Thyroid gland (tissue), 4 donors: ENCODE measurements at regions not wholly inside any gene's neighbourhood (a gene's known extent, or its start where the extent isn't known, plus 50 kb on each side); places are given as distances from the start of the nearest gene placed in this dataset.

ENCODE experiments used
- DNase-seq, 2 donors: peaks; one replicate each; pipeline ENCODE4 v3.0.0-alpha.2; 2019
- H3K27ac ChIP-seq, 3 donors: fragments of 200-600 bp; sonication (generic); 1 replicate in 2 of 3; 2 replicates in 1 of 3; pipeline ENCODE4 v1.5.1; 2016 to 2019; ENCODE audit warnings: mild to moderate bottlenecking in 1 of 3, moderate library complexity in 1 of 3
- H3K27me3 ChIP-seq: fragments of 200-600 bp; sonication (generic); one replicate; pipeline ENCODE4 v1.5.1; 2019
- H3K36me3 ChIP-seq, 2 donors: fragments of 200-600 bp; sonication (generic); one replicate each; pipeline ENCODE4 v1.5.1; 2016 to 2019
- H3K4me1 ChIP-seq, 2 donors: fragments of 200-600 bp; sonication (generic); one replicate each; pipeline ENCODE4 v1.5.1; 2017 to 2019
- H3K4me3 ChIP-seq, 3 donors: fragments of 200-600 bp; sonication (generic); replicated peaks in 1 of 3; 1 replicate in 2 of 3; 2 replicates in 1 of 3; pipeline ENCODE4 v1.5.1; 2016; ENCODE audit warnings: mild to moderate bottlenecking in 1 of 3
- H3K9me3 ChIP-seq: fragments of 200-600 bp; sonication (generic); one replicate; pipeline ENCODE4 v1.5.1; 2017
- POLR2A ChIP-seq, 2 donors: fragments of 450-650 bp; IDR thresholded peaks; one replicate each; pipeline ENCODE4 v1.6.1; 2017; ENCODE audit warnings: antibody characterized with exemption in 2 of 2, mild to moderate bottlenecking in 2 of 2, moderate library complexity in 1 of 2
- WGBS, 2 donors: methylation state at CpG; one replicate each; pipeline ENCODE4 v1.1.5; 2017; 5-methylcytosine and 5-hydroxymethylcytosine counted together
- intact Hi-C: fragments of 100-400 bp; cut with DNase I; formaldehyde crosslinking; loops from one replicate; pipeline ENCODE4 v1.15.1; 2023
- TF ChIP-seq, protein P1 (sequence below), 6 experiments: fragments of 200-600 bp in 3 of 6; fragments of 450-650 bp in 3 of 6; sonication (generic) in 3 of 6; IDR thresholded peaks; one replicate each; pipeline ENCODE4 v1.5.1; 2016 to 2019; ENCODE audit warnings: antibody characterized with exemption in 6 of 6, mild to moderate bottlenecking in 2 of 6, inconsistent platforms in 1 of 6, moderate library complexity in 1 of 6

- intact Hi-C loops: no loop called here
- Histone ChIP-seq H3K27ac (no peak overlapping the region), H3K9me3 (no peaks in the 10 kb centered on the region), H3K27me3 (no peaks in the 10 kb centered on the region), H3K36me3 (no peaks in the 10 kb centered on the region), H3K4me1 (no peaks in the 10 kb centered on the region), H3K4me3 (no peak overlapping the region)
- DNase-seq: no peak
- 74 to 75% methylated on average over 5 of the region's 5 CpGs for WGBS, 2 donors
- TF ChIP-seq, protein P1, sequence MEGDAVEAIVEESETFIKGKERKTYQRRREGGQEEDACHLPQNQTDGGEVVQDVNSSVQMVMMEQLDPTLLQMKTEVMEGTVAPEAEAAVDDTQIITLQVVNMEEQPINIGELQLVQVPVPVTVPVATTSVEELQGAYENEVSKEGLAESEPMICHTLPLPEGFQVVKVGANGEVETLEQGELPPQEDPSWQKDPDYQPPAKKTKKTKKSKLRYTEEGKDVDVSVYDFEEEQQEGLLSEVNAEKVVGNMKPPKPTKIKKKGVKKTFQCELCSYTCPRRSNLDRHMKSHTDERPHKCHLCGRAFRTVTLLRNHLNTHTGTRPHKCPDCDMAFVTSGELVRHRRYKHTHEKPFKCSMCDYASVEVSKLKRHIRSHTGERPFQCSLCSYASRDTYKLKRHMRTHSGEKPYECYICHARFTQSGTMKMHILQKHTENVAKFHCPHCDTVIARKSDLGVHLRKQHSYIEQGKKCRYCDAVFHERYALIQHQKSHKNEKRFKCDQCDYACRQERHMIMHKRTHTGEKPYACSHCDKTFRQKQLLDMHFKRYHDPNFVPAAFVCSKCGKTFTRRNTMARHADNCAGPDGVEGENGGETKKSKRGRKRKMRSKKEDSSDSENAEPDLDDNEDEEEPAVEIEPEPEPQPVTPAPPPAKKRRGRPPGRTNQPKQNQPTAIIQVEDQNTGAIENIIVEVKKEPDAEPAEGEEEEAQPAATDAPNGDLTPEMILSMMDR (IDR thresholded peaks at IDR 0.05): no peak
- TF ChIP-seq POLR2A (IDR thresholded peaks at IDR 0.05): no peak
These were observed 1353.2 kb downstream of the AACS start for GRCh38 chr12:126418400-126418799.

DNA sequence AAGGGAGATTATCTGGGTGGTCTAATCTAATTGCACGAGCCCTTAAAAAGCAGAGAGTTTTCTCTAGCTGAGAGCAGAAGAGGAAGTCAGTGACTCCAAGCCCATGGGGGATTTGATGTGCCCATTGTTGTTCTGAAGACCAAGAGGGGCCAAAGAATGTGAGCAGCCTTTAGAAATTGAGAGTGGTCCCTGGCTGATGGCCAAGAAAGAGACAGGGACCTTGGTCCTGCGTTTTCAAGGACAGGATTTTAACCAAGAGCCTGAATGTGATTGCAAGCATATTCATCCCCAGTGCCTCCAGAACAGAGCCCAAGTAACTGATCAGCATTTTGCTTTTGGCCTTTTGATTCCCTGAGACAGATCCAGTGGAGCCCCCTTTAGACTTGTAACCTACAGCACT is 1353.9 kb downstream of the AACS start:
- Histone ChIP-seq H3K4me1 (no peaks in the 10 kb centered on the region), H3K36me3 (no peaks in the 10 kb centered on the region), H3K27me3 (no peaks in the 10 kb centered on the region), H3K9me3 (no peaks in the 10 kb centered on the region), H3K27ac (no peak overlapping the region), H3K4me3 (no peak overlapping the region)
- 36 to 63% methylated on average over 2 of the region's 2 CpGs for WGBS, 2 donors
- no peak for TF ChIP-seq POLR2A (IDR thresholded peaks at IDR 0.05)
- TF ChIP-seq, protein P1 (IDR thresholded peaks at IDR 0.05): no peak
- DNase-seq: no peak
- intact Hi-C loops: no loop called here

DNA sequence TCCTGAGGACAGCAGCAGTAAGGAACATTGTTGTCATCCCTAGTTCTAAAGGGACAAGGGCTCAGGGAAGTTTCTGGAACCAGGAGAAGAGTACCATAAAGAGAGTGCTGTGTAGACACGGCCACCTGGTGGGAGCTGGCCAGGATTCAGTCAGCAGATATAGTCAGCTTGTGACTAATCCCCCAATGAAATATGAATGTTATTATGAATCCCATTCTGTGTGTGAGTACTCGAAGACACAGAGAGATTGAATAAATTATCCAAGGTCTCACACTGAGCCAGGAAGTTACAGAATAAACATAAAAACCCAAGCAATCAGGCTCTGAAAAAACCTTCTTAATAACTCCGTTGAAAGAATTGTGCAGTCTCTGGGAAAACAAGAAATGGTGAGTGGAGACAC is 1359.5 kb downstream of the AACS start:
- 53 to 67% methylated on average over 3 of the region's 3 CpGs for WGBS, 2 donors
- Histone ChIP-seq H3K9me3 (no peaks in the 10 kb centered on the region), H3K4me1 (no peaks in the 10 kb centered on the region), H3K4me3 (no peak overlapping the region), H3K27ac (no peak overlapping the region), H3K36me3 (no peaks in the 10 kb centered on the region), H3K27me3 (no peaks in the 10 kb centered on the region)
- intact Hi-C loops: no loop called here
- TF ChIP-seq, protein P1 (IDR thresholded peaks at IDR 0.05): no peak
- no peak for TF ChIP-seq POLR2A (IDR thresholded peaks at IDR 0.05)
- no peak for DNase-seq

DNA sequence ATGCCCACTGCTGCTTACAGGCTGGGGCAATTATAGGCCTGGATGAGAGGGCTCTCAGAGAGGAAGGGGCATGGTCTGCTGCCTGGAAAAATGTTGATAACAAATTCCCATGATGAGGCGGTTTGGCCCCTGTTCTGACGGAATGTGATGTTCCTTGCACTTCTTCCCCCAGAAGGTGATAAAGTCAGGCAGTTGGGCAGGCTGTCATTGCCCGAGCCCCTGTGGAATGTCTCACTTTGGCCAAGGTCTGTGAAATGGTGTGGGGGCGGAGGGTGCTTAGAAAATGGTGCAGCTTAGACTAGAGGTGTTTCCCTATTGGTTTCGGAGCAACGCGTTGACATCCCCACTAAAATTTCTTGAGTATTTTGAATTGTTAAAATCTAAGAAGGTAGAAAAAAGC is 1360.0 kb downstream of the AACS start:
- TF ChIP-seq POLR2A (IDR thresholded peaks at IDR 0.05): no peak
- TF ChIP-seq, protein P1 (IDR thresholded peaks at IDR 0.05): no peak
- H3K4me1 ChIP-seq: no peaks in the 10 kb centered on the region
- no peaks in the 10 kb centered on the region for H3K36me3 ChIP-seq
- no peak overlapping the region for H3K27ac ChIP-seq
- 78 to 84% methylated on average over 7 of the region's 7 CpGs for WGBS, 2 donors
- intact Hi-C loops: no loop called here
- H3K27me3 ChIP-seq: no peaks in the 10 kb centered on the region
- H3K9me3 ChIP-seq: no peaks in the 10 kb centered on the region
- DNase-seq: no peak
- H3K4me3 ChIP-seq: no peak overlapping the region

- no peaks in the 10 kb centered on the region for H3K27me3 ChIP-seq
- 73 to 86% methylated on average over 5 of the region's 5 CpGs for WGBS, 2 donors
- TF ChIP-seq, protein P1 (IDR thresholded peaks at IDR 0.05): no peak
- no peak for TF ChIP-seq POLR2A (IDR thresholded peaks at IDR 0.05)
- H3K4me1 ChIP-seq: no peaks in the 10 kb centered on the region
- DNase-seq: no peak
- no peaks in the 10 kb centered on the region for H3K9me3 ChIP-seq
- no peak overlapping the region for H3K27ac ChIP-seq
- no peak overlapping the region for H3K4me3 ChIP-seq
- H3K36me3 ChIP-seq: no peaks in the 10 kb centered on the region
- intact Hi-C loops: no loop called here
These were observed 1363.5 kb downstream of the AACS start for GRCh38 chr12:126428769-126429168.
